Stimulated activated CD4-positive, alpha-beta T cell treated with anti-CD3 and anti-CD28 coated beads, Interleukin-12 subunit alpha, Interleukin-12 subunit beta, amount 100 ng/mL, for 48 hours (primary cell): ENCODE measurements at regions not wholly inside any gene's neighbourhood (a gene's known extent, or its start where the extent isn't known, plus 50 kb on each side); places are given as distances from the start of the nearest gene placed in this dataset.
"Not testable (repeated sequence)": the region's sequence is repeated elsewhere in the genome, so short reads cannot be mapped to it uniquely, and the experiment has no call there.

Source experiments
- DNase-seq, 3 donors: peaks; one replicate each; pipeline ENCODE4 v3.0.0-alpha.2; 2020; ENCODE audit warnings: low read depth in 2 of 3, low spot score in 1 of 3

DNA sequence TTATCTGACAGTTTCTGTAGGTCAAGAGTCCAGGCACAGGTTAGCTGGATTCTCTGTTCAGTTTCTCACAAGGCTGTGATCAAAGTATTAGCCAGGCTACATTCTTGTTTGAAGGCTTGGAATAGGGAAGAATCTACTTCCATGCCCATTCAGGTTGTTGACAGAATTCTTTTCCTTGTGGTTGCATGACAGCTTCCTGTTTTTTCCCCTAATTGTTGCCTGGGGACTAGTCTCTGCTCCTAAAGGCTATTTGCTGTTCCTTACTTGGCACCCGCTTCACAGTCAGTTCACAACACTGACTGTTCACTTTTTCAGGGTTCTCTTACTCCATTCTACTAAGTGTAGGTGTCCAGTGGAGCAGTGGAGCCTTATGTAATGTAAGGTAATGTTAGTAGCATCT, 115.4 kb upstream of the GBE1 start:
- DNase-seq, result no peak

DNA sequence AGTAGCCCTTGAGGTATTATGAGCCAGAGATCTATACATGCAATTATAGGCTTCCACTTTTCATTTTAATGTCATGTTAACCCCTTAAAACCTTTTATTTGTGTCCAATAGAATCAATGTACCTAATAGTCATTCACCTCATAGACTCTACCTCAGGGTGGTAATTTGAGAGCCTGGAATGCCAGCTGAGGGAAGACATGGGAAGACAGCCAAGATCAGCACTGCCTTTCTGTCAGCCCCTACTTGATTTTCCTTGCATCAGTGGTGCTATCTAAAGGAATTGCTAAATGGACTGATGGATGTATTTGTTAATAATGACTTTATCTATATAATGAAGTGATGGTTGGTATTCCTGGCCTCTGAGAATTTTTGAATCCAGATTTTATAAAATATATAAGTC, 113.3 kb upstream of the GBE1 start:
- no peak for DNase-seq

DNA sequence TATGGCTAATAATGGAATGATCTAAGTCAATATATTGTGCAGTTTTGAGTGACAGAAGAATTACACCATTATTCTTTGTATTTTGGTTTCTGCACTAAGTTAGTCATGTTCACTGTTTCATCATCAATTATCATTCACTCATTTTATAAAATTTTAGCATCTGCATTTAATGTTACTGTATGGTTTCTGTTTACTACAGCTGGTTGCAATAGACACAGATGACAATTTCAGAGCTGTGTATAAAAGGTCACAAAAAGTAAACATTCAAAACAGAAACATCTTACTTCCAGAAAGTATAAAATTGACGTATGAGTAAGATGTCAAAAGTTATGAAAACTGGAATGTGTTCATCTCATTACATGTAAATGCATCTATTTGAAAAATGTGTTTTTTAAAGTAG, 111.1 kb upstream of the GBE1 start:
- no peak for DNase-seq

DNA sequence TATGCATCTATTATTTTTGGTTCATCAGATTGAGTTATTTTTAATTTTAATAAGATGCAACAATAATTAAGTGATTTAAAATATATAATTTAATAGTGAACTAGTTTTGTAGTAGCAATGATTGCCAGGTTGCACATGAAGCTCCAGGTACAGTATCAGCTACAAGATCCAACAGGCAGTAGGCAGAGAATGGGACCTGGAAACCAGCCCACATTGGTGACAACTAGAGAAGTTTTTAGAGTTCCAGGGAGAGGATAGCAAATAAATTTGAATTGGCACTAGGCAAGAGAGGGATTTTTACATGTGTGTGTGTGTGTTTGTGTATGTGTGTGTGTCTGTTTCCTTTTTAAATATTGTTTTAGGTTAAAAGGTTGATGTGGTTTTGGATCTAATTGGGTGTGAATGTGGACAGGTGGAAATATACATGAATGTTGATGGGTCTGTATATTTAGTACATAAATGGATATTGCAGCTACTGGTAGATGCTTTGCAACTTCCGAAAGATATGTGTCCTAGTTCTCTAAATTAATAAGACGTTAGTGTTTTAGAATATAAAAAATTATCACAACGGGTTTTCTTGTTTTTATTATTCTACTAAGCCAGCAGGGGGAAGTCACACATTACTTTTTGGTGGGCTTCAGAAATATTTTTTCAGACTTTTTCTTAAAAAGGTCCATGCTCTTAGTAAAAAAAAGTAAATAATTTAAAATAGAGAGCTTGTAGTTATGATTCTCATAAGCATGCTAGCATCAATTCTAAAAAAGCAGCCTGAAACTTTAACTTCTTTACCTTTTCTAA, 110.1 kb upstream of the GBE1 start:
- DNase-seq, result no peak

DNA sequence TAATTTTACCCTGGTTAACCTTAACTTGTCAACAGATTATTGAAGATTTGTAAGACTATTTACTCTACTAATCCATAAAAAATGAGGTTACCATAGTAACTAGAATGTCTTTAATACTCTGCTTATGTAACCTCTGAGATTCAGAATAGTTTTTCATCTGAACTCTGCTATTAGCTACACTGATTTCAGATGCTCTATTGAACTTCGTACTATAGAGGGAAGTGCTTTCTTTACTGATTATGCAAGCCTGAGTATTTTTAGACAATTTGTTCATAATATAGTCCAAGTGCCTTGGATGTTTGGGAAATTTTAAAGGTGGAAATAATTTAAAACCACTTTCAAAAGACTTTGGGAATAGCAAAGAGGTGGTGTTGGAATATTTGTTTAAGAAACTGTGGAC, 107.9 kb upstream of the GBE1 start:
- no peak for DNase-seq

DNA sequence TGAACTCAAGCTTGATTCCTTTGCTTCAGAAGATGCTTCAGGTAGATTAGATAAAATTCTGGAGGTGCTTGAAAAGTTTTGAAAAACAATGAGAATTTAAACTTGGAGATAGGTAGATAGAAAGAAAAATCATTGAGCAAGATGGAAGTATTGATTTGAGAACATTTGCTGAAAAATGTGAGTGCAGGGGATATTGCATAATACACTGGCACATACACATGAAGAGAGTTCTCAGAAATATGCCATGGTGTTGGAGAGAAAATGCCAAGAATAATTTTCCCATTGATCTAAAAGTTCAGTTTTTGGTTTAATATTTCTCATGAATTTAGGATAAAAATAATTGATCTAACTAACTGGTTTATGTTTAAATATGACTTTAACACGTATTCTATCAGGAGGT, 107.2 kb upstream of the GBE1 start:
- no peak for DNase-seq

DNA sequence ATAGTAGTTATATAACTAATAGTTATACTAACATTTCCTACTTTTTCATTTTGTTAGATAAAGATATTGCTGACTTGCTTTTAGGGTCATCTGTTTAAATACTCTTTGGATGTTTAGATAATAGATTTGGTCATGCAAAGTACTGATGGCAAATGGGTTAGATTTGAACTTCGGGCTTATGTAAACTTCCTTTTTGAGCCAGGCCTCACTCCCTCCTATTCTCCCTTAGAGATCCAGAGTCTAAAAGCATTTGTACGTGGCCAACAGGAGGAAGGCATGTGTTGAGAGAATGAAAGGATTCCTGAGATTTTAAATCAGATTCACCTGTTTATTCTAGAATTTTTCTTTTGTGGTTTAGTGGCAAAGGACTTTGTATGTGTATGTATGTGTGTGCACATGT, 106.4 kb upstream of the GBE1 start:
- no peak for DNase-seq

DNA sequence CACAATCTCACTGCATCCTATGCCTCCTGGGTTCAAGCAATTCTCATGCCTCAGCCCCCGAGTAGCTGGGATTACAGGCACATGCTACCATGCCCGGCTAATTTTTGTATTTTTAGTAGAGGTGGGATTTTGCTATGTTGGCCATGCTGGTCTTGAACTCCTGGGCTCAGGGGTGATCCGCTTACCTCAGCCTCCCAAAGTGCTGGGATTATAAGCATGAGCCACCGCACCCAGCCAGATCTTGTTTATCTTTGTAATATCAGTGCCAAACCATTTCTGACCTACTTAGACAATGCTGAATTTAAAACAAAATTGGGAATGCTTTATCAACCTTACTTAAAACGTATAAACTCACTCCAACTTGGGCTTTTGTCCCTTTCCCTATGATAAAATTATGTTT, 103.7 kb upstream of the GBE1 start:
- not testable (repeated sequence) for DNase-seq

DNA sequence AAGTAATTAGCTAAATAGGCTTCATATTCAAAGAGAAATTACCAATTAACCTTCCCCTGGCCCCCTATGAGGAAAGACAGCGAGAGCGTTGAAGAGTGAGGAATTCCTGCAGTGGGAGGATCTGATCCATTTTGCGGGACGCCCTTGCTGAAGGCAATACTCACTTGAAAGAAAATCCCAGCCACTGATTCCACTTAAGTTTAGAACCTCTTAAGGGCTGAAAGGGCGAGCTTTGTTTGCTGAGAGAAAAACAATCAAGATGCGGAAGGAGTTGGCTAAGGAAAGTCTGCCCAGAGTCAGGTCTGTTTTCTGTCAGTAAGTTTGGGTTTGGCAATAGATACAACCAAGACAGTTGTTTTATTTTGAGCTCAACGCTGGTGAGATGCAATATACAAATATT, 102.8 kb upstream of the GBE1 start:
- no peak for DNase-seq

DNA sequence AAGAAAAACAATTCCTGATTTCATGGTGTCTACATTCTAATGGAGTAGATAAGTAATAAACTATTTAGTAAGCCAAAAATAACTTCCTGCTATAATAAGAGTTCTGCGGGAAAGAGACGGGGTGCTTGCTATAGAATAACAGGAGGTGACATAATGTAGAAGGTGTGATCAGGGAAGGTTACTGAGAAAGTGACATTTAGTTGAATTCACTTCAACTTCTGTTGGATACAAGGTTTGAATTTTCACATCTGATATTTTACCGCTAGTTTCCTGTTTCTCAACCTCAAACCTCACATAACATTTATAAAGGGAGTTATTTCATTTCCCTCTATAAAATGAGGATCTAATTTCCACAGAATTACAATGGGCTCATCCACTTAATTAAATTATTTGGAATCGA, 102.3 kb upstream of the GBE1 start:
- DNase-seq, result no peak

DNA sequence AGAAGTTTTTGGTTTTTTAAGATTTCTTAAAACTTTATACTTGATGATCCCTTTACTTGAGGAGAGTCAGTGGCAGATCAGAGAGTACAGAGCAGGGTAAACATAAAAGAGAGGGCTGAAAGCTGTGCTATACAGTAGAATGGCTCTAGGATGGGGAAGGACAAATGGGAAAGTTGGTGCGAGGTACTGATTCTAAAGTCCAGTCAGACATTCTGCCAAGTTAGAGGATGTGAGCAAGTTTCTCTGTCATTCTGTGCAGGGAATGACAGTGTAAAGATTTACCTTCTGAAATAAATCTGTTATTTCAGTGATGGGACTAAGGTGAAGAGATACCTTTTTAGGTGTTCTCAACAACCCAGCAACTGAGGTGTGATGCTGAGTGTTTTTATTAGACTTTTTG, 100.1 kb upstream of the GBE1 start:
- DNase-seq, result no peak

DNA sequence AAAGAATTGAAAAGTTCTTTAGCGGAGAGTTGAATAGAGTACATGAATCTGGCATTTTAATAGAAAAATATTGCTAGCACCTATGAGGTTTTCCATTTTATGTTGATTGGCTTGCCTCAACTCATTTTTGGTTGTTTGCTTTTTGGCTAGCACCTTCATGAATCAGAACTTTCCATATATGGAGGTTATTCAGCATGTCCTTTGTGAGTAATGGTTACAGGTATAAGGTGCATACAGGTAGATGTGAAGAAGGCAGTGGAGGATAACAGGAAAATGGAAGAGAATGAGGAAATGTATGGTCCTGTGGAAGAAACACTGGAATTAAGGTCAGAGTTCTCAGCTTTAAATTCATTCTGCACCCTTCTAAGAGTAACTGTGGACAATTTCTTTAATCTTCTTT, 98.1 kb upstream of the GBE1 start:
- no peak for DNase-seq

DNA sequence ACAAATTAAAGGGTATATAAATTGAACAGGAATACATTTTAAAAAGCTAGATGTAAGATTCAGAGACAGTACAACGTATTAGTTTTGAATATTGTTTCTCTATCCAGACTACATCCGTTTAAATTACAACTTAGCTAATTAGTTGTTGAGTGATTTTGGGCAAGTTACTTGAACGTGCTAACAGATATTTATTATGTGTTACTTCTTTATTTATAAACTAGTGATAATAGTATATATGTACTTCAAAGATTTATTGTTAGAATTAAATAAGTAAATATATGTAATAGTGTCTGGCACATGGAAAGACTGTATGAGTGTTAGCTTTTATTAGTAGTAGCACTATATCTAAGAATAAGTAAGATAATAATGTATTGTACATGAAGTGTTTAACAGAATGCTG, 92.0 kb upstream of the GBE1 start:
- no peak for DNase-seq

DNA sequence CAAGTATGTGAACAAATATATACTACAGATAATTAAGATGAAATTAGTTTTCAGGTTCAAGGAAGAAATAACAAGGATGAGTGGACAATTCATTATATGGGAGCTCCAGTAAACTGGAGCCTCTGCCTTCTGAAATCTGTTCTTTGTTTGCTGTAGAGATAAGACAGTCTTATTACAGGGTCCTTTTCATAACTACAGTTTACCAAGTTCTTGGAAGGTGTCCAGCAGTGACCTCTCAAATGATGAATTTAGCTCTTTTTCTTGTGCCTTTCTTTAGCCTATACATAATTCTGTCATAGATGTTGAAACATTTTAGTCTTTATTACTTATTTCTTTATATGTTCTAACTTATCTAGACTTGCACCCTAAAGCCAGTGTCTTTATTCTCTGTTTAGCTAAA, 89.7 kb upstream of the GBE1 start:
- no peak for DNase-seq

DNA sequence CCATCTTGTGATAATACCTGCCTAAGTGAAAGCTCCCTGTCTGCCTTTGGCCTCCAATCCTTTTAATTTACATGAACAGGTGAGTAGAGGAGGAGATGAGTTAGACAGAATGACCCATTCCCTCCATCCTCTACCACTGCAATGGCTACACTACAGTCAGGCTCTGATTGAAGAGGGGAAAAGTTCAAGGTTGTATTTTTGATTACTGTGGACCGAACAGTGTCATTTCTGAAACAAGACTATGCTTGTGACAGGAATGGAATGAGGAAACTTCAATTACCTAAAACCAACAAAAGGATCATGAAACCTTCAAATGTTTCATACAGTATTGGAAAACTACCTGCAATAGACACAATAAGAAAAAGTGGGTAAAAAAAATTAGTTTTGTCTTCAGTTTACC, 85.5 kb upstream of the GBE1 start:
- DNase-seq, result no peak

DNA sequence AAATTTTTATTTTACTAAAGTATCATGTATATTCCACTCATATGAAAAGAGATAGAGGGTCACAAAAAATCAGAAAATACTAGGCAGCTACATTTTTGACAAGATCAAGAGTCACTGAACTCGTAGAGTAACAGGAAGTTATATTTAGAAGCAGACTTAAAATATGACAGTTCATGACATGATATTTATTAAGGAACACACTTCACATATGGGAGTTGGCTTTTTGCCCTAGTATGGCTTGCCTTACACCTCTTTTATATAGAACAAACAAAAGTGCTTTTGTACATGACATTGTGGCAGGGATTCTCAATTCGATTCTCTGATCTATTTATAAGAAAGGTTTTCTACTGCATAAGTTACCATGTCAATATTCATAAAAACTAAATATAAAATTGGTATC, 80.1 kb upstream of the GBE1 start:
- no peak for DNase-seq

DNA sequence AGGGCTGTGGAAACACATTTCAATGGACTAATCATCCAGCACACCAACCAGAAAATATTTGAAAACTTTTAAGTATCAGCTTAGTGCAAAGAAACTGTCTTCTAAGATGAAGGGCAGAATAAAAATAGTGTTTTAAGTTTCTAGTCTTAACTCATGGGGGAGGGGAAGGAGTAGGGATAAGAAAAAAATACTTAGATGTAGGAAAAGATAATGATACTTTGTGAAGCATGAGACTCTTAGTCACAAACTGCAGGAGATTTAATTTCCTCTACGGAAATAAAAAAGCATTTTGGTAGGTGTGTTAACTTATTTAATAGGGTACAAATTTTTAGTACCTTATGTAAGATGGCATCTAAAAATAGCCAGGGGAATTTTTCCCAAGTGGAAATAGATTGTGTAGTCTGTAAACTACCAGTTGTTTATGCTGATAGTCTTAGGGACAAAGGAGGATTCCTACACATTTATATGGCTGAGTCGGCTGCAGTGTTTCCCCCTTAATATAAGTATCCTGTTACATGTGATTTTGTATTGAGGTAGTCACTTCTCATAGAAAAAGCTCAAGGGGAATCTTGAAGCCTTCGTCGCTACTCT, 78.2 kb upstream of the GBE1 start:
- no peak for DNase-seq

DNA sequence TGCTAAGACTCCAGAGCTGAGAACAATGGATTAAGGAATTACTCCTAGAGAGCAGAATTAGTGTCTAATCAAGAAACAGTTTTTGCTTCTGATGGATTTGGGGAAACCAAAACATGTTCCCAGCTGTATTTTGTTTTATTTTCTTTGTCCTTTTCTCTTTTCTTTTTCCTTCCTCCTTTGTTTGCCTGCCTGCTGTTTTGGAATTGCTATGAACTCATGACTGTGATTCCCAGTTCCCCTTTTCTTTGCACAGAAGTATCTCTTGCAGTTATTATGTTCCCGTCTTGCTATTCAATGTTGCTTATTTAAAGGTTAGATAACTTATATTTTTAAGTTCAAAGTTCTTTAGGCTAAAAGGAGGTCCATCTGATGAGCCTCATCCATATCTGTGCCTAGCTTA, 77.0 kb upstream of the GBE1 start:
- no peak for DNase-seq

DNA sequence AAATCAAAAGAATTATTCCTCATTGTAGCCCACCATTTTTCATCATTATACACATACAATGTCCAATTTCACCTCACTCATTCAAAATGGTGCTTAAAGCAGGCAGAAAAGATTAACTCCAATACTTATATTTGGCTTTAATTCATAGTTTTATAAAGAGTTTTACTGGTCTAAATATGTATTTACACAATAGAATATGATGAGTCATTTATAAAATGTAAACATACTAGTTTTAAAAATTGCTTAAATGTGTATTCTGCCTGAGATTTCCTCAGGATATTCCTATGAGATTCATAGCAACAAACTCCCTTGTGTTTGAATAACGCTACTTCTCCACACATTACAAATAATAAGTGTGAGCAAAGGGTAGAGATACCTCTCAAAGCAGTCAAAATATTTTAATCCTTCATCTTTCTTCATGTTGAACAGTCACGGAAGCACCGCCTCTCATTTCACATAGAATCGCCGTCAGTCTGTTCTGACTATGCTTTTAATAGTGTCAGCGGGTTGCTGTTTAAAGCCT, 75.7 kb upstream of the GBE1 start:
- no peak for DNase-seq

DNA sequence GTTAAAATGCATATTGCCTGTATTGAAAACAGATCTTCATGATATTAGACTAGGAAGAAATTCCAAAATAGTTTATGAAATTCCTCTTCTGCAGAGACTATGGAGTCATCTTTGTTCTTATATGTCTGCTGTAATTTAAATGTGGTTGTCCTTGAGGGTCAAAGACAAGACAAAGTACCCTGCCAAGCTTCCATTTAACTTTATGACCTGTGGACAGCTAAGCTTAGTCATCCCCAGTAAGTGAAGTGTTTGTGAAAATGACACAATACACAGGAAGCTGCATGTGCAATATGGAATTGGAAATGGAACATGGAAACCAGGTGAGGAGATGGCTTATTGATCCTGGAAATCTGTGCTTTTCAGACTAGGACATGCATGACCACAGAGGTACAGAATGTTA, 68.5 kb upstream of the GBE1 start:
- no peak for DNase-seq

DNA sequence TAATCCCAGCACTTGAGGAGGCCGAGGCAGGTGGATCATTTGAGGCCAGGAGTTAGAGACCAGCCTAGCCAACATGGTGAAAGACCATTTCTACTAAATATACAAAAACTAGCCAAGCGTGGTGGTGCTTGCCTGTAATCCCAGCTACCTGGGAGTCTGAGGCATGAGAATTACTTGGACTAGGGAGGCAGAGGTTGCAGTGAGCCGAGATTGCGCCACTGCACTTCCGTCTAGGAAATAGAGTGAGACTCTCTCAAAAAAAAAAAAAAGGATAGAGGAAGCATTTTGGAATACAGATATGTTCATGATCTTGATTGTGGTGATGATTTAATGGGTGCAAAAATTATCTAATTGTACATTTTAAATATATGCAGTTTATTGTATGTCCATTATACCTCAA, 67.8 kb upstream of the GBE1 start:
- not testable (repeated sequence) for DNase-seq

DNA sequence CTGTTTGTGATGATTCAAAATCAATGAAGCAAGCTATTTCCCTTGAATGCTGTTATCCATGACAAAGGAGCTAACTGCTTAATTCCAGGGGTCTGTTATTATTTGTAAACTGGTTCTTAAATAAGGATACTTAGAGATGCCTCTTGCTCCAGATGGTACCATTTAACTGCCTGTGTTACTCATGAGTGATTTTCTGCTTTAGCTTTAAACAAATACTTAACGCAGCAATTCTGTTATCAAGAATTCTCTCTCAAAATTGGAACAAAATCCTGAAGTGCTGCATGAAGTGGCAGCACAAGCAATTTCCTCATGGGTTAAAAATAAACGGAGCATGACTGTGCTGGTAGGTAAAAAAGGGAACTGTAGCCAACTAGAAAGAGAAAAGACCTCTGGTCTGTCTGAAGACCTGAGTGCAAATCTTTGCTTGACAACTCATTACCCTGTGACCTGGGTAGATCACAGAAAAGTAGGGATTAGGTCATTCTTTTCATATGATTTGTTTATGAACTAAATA, 62.5 kb upstream of the GBE1 start:
- no peak for DNase-seq

DNA sequence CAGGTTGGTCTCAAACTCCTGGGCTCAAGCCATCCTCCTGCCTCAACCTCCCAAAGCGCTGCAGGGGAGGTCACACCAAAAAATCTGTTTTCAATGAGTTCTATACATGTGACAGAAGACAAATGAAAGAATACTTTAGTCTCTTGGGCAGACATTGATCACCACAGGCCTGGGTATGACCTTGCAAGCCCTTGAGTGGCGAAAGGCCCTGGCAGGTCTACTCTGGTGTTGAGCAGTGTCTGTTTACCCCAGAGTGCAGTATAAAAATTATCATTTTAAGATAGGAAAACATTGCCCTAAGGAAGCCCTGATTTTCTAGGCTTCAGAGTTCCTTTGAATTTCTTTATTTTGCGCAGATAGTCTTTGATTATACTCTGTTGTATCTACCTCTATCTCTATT, 61.6 kb upstream of the GBE1 start:
- no peak for DNase-seq
